ENCODE measurements at regions not wholly inside any gene's neighbourhood (a gene's known extent, or its start where the extent isn't known, plus 50 kb on each side); places are given as distances from the start of the nearest gene placed in this dataset.

DNA sequence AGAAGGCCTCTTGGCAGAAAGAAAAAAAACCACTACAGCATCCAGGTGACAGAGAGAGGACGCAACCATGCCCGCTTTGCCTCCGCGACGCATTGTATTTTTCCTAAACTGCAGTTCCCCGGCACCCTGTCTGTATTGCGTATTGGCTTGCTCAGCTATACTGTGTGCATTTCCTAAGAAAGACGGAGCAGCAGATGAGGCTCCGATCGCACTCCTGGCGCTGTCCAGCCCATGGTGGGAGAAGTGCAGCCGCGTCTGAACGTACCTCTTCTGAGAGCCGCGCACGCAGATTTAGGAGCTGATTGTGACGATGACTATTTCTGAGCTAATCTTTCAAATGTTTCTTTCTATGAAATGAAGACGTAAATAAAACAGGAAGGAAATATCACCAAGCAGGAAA lies 366.5 kb downstream of the IRX1 start:
- H3K4me3 ChIP-seq (ENCODE audit: low read length), result no peak overlapping the region

DNA sequence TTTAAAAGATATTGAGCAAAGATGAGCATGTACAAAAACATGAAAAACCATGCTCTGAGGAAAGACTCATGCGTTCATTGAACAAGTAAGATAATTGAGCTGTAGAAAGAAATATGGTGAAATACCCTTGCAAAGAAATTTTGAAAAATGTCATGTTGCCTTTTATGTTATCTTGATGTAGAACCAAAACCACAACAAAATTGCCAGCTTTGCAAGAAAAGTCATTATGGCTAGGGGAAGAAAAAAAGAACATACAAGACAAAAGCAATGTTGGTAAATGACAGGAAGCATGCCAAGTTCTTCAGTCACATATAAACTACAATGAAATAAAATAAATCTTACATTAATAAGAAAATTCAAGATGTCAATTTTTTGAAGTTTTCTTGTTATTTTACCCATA lies 368.0 kb downstream of the IRX1 start:
- Histone ChIP-seq H3K27ac (ENCODE audit: low read length) (no peak overlapping the region), H3K4me1 (ENCODE audit: insufficient read depth, low read length) (no peaks in the 10 kb centered on the region), H3K9ac (ENCODE audit: low read depth, low read length) (no peak overlapping the region), H3K36me3 (ENCODE audit: insufficient read depth, low read depth, low read length) (no peaks in the 10 kb centered on the region), H3K9me3 (ENCODE audit: insufficient read depth, low read depth, low read length) (no peaks in the 10 kb centered on the region), H3K27me3 (ENCODE audit: insufficient read depth, low read length) (no peaks in the 10 kb centered on the region), H3K4me3 (ENCODE audit: low read length) (no peak overlapping the region)

More for the DNA sequence above, 366.5 kb downstream of the IRX1 start:
- Histone ChIP-seq H3K27me3 (ENCODE audit: insufficient read depth, low read length) (no peaks in the 10 kb centered on the region), H3K4me1 (ENCODE audit: insufficient read depth, low read length) (no peaks in the 10 kb centered on the region), H3K9ac (ENCODE audit: low read depth, low read length) (no peak overlapping the region), H3K27ac (ENCODE audit: low read length) (no peak overlapping the region), H3K9me3 (ENCODE audit: insufficient read depth, low read depth, low read length) (no peaks in the 10 kb centered on the region), H3K36me3 (ENCODE audit: insufficient read depth, low read depth, low read length) (no peaks in the 10 kb centered on the region)

DNA sequence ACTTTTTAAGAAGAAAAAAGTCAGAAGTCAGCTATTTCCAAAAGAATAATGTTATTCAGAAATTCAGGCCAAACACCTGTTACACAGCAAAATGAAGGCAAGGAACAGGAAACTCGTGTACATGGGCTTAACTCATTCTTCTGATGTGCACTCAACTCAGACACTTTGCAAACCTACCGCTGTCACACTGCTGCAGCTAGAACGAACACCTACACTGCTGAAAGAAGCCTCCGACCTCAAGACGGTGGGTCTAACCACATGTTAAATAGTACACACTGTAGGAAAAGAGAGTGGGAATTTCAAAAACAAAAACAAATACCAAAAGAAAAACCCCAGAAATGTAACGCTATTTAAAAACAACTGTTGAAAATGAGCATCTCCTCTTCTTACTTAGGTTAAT lies 384.5 kb downstream of the IRX1 start:
- Histone ChIP-seq H3K4me3 (ENCODE audit: low read length) (no peak overlapping the region), H3K27ac (ENCODE audit: low read length) (no peak overlapping the region), H3K27me3 (ENCODE audit: insufficient read depth, low read length) (no peaks in the 10 kb centered on the region), H3K36me3 (ENCODE audit: insufficient read depth, low read depth, low read length) (no peaks in the 10 kb centered on the region), H3K4me1 (ENCODE audit: insufficient read depth, low read length) (no peaks in the 10 kb centered on the region), H3K9me3 (ENCODE audit: insufficient read depth, low read depth, low read length) (peaks cover 9% of the 10 kb centered on the region; the same call in 1 of the 2 replicates), H3K9ac (ENCODE audit: low read depth, low read length) (no peak overlapping the region)

DNA sequence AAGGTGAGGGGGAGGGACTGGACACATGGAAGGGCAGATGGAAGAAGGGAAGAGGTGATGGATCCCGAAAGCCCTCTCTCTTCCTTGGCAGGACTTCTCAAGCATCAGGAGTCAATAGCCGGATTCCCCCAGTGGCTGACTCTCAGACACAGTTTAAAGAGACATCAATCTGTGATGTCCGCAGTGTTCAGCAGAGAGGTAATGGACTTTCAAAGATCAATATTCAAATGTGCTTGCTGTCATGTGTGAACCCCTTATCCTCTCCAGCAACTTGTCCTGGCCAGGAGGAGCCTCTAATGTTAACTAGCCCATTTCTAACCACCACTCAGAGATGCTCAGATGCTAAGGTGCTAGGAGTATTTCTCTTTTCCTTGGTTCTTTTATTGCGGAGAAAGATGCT lies 392.2 kb downstream of the IRX1 start:
- Histone ChIP-seq H3K36me3 (ENCODE audit: insufficient read depth, low read depth, low read length) (no peaks in the 10 kb centered on the region), H3K9ac (ENCODE audit: low read depth, low read length) (no peak overlapping the region), H3K4me3 (ENCODE audit: low read length) (no peak overlapping the region), H3K4me1 (ENCODE audit: insufficient read depth, low read length) (peaks cover 4% of the 10 kb centered on the region; the same call in 1 of the 2 replicates), H3K27me3 (ENCODE audit: insufficient read depth, low read length) (no peaks in the 10 kb centered on the region), H3K9me3 (ENCODE audit: insufficient read depth, low read depth, low read length) (peaks cover 6% of the 10 kb centered on the region), H3K27ac (ENCODE audit: low read length) (no peak overlapping the region)

DNA sequence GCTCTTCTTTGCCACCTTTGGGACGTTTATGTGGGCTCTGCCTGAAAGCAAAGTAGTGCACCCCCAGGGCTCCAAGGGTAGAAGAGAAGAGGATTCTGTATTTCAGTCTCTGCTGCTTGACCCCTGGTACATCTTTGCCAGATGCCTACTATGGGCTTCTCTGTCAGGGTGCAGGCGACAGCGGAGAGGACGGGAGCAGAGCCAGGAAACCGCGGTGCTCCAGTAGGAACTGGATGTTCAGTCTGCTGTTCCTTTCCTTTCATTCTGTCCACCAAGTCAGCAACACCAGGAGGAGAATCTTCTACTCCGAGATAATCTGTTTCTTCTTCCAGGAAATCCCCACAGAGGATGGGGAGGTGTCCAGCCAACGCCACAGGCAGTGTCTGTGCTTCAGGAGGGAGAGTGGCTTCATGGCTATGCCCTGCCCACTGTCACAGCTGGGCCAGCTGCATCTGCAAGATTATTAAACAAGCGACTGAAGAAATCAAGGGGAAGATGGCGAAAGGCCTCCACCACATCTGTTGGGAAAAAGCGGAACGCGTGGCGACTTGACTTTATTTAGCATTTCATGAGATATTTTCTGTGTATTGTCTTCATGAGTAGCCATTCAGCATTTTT lies 398.3 kb downstream of the IRX1 start:
- Histone ChIP-seq H3K9ac (ENCODE audit: low read depth, low read length) (no peak overlapping the region), H3K27ac (ENCODE audit: low read length) (no peak overlapping the region), H3K9me3 (ENCODE audit: insufficient read depth, low read depth, low read length) (peaks cover 6% of the 10 kb centered on the region), H3K4me3 (ENCODE audit: low read length) (no peak overlapping the region), H3K36me3 (ENCODE audit: insufficient read depth, low read depth, low read length) (no peaks in the 10 kb centered on the region), H3K27me3 (ENCODE audit: insufficient read depth, low read length) (no peaks in the 10 kb centered on the region), H3K4me1 (ENCODE audit: insufficient read depth, low read length) (peaks cover under 1% of the 10 kb centered on the region; the same call in 1 of the 2 replicates)

DNA sequence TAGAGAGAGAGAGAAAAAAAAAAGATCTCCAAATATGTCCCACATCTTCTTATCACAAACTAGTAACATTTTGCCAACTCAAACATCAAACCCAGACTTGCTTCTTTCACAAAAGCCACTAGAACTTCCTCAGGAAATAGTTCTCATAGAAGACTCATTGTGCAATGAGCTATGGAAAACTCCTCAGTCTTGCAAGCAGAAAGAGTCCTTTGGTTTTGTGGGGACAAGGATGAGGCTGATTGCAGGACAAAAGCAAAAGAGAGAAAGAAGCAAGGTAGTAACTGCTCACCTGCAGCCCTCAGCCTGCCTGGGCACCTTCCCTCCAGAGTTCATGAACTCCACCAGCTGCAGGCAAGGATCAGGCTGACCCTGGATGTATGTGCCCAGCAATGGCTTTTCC lies 399.0 kb downstream of the IRX1 start:
- H3K27me3 ChIP-seq (ENCODE audit: insufficient read depth, low read length), result no peaks in the 10 kb centered on the region
- no peak overlapping the region for H3K9ac ChIP-seq (ENCODE audit: low read depth, low read length)
- peaks cover 6% of the 10 kb centered on the region for H3K9me3 ChIP-seq (ENCODE audit: insufficient read depth, low read depth, low read length)
- H3K27ac ChIP-seq (ENCODE audit: low read length), result no peak overlapping the region
- no peaks in the 10 kb centered on the region for H3K4me1 ChIP-seq (ENCODE audit: insufficient read depth, low read length)
- no peaks in the 10 kb centered on the region for H3K36me3 ChIP-seq (ENCODE audit: insufficient read depth, low read depth, low read length)
- H3K4me3 ChIP-seq (ENCODE audit: low read length), result no peak overlapping the region

DNA sequence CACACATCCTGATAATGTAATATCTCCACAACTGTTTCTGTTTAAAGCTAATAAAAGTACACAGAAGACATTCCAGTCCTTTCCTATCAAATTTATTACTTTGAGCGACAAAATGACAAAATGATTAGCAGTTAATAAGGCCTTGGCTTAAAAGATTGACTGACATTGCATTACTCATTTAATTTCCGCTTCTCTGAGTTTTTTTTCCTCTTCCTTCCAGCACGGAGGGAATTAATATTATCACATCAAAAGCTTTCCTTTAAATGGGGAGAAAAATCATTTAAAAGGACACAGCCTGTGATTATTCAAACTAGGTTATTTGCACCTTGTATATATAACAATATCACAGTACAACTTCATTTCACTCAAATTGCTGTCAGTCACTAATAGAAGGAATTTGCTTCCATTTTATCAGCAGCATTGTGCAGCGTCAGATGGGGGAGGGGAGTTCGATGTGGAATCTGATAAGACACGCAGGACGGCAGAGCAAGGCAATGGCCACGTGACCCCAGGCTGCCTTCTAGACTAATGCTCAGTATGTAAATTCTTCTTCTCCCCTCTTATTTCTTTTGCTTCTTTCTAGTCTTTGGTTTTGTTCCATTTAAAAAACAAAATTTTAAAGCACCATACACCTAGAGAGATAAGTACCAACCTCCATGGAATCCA lies 400.5 kb downstream of the IRX1 start:
- no peaks in the 10 kb centered on the region for H3K36me3 ChIP-seq (ENCODE audit: insufficient read depth, low read depth, low read length)
- H3K9ac ChIP-seq (ENCODE audit: low read depth, low read length), result no peak overlapping the region
- no peak overlapping the region for H3K27ac ChIP-seq (ENCODE audit: low read length)
- H3K9me3 ChIP-seq (ENCODE audit: insufficient read depth, low read depth, low read length), result peaks cover 6% of the 10 kb centered on the region
- no peaks in the 10 kb centered on the region for H3K27me3 ChIP-seq (ENCODE audit: insufficient read depth, low read length)
- no peaks in the 10 kb centered on the region for H3K4me1 ChIP-seq (ENCODE audit: insufficient read depth, low read length)
- no peak overlapping the region for H3K4me3 ChIP-seq (ENCODE audit: low read length)

DNA sequence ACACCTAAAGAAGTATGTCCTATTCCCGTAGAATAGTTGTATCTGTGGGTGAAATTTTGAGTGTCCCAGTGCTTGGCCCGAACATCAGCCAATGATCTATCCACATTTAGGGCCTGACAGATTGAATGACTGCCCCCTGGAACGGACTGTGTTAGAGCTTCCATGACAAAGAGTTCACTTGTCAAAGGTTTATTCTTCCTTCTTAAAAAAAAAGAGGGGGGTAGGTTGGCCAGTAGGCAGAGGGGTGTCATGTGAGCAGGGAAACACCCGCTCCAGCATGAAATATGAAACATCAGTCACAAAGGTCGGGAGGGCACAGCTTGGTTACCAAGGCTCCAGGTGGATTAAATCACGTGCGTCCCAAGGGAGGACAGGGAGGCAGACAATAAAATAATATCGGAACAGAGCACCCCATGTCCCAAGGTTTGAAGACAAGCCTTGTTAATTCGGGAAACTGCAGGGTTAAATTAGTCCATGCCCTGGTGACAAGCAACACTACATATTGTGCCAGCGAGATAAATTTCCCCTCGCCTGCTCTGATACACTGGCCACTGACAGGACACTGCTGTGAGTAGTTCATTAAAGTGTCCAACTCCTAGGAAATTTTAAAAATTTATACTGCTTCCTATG lies 401.2 kb downstream of the IRX1 start:
- H3K27ac ChIP-seq (ENCODE audit: low read length), result no peak overlapping the region
- no peak overlapping the region for H3K9ac ChIP-seq (ENCODE audit: low read depth, low read length)
- no peaks in the 10 kb centered on the region for H3K36me3 ChIP-seq (ENCODE audit: insufficient read depth, low read depth, low read length)
- no peaks in the 10 kb centered on the region for H3K27me3 ChIP-seq (ENCODE audit: insufficient read depth, low read length)
- H3K4me1 ChIP-seq (ENCODE audit: insufficient read depth, low read length), result no peaks in the 10 kb centered on the region
- no peak overlapping the region for H3K4me3 ChIP-seq (ENCODE audit: low read length)
- H3K9me3 ChIP-seq (ENCODE audit: insufficient read depth, low read depth, low read length), result peaks cover 4% of the 10 kb centered on the region

DNA sequence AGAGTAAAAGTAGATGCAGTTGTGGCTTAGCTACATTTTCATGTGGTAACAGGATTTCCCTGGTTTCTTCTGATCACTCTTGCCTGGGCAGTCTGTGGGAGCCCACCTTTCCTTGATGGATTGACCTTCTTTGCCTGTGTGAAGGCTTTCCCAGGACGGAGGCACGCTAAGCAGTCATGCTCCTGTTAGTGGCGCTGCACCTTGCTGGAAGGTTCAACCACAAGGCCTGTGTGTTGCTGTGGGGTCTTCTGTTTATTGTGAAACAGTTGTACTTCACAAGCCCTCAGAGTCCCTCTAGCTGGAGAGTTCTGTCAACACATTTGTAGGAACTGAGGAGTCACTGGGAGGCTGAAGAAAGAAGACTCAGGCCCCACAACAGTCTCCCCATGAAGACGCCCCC lies 402.0 kb downstream of the IRX1 start:
- Histone ChIP-seq H3K4me3 (ENCODE audit: low read length) (no peak overlapping the region), H3K9me3 (ENCODE audit: insufficient read depth, low read depth, low read length) (no peaks in the 10 kb centered on the region), H3K27me3 (ENCODE audit: insufficient read depth, low read length) (no peaks in the 10 kb centered on the region), H3K9ac (ENCODE audit: low read depth, low read length) (no peak overlapping the region), H3K27ac (ENCODE audit: low read length) (no peak overlapping the region), H3K36me3 (ENCODE audit: insufficient read depth, low read depth, low read length) (no peaks in the 10 kb centered on the region), H3K4me1 (ENCODE audit: insufficient read depth, low read length) (no peaks in the 10 kb centered on the region)

DNA sequence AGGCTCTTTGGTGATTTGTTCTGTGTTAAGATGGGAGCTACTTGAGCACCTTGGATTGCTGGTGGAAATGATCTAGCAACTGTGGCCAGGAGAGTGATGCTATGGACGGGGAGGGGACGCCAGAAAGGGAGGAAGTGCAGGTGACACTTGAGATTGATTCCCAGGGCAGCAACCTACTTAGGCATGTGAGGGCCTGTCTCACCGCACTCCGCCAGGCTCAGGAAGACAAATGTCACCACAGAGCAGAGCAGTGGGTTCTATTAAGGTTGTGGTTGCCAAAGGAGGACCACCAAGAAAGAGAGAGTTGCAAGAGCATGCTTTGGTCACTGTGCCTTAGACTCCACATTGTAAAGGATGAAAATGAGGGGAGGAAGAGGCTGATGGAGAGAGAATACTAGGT lies 404.3 kb downstream of the IRX1 start:
- H3K4me1 ChIP-seq (ENCODE audit: insufficient read depth, low read length), result no peaks in the 10 kb centered on the region
- no peaks in the 10 kb centered on the region for H3K9me3 ChIP-seq (ENCODE audit: insufficient read depth, low read depth, low read length)

DNA sequence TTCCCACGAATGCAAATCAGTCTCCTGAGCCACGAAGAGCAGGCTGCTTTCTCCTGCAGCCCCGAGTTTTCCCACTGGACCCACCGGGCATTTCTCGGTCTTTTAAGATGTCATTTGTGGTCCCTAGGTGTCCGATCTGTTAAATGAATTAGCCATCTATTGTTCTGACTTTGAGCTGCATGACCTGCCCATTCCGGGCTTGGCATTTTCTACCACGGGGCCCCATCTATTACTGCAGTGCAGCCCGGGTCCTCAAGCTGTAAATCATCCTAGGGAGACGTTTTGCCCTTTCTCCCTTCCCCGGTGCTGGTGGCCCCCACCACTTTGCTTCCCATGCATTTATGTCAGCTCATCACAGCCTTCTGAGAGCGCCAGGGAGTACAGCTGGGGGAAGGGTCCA lies 405.4 kb downstream of the IRX1 start:
- Histone ChIP-seq H3K4me1 (ENCODE audit: insufficient read depth, low read length) (no peaks in the 10 kb centered on the region), H3K4me3 (ENCODE audit: low read length) (no peak overlapping the region), H3K36me3 (ENCODE audit: insufficient read depth, low read depth, low read length) (no peaks in the 10 kb centered on the region), H3K27ac (ENCODE audit: low read length) (no peak overlapping the region), H3K9me3 (ENCODE audit: insufficient read depth, low read depth, low read length) (no peaks in the 10 kb centered on the region), H3K27me3 (ENCODE audit: insufficient read depth, low read length) (no peaks in the 10 kb centered on the region), H3K9ac (ENCODE audit: low read depth, low read length) (no peak overlapping the region)

More for the DNA sequence above, 404.3 kb downstream of the IRX1 start:
- Histone ChIP-seq H3K27ac (ENCODE audit: low read length) (no peak overlapping the region), H3K27me3 (ENCODE audit: insufficient read depth, low read length) (no peaks in the 10 kb centered on the region), H3K36me3 (ENCODE audit: insufficient read depth, low read depth, low read length) (no peaks in the 10 kb centered on the region), H3K9ac (ENCODE audit: low read depth, low read length) (no peak overlapping the region), H3K4me3 (ENCODE audit: low read length) (no peak overlapping the region)

All from iPS-20b (cell line).